Prostate gland (tissue), 2 donors: ENCODE measurements at regions not wholly inside any gene's neighbourhood (a gene's known extent, or its start where the extent isn't known, plus 50 kb on each side); places are given as distances from the start of the nearest gene placed in this dataset.

Experiments
- DNase-seq: peaks from one replicate; pipeline ENCODE4 v3.0.0-alpha.2; 2019; ENCODE audit warnings: low spot score
- H3K27ac ChIP-seq, 2 donors: fragments of 200-600 bp; sonication (generic); 2 replicates each; pipeline ENCODE4 v1.5.1; 2017 to 2019
- H3K27me3 ChIP-seq: fragments of 200-600 bp; sonication (generic); replicated peaks from 2 replicates; pipeline ENCODE4 v1.5.1; 2019; ENCODE audit not compliant: insufficient read depth
- H3K36me3 ChIP-seq, 2 donors: fragments of 200-600 bp; sonication (generic); 1 replicate in 1 of 2; 2 replicates in 1 of 2; pipeline versions ENCODE4 v1.5.1 to v1.8.1; 2017 to 2019
- H3K4me1 ChIP-seq: fragments of 200-600 bp; sonication (generic); replicated peaks from 2 replicates; pipeline ENCODE4 v1.5.1; 2019
- H3K4me3 ChIP-seq, 2 donors: fragments of 200-600 bp; sonication (generic); 2 replicates each; pipeline ENCODE4 v1.5.1; 2017 to 2019
- H3K9me3 ChIP-seq: fragments of 200-600 bp; sonication (generic); 2 replicates; pipeline ENCODE4 v1.5.1; 2017
- CTCF ChIP-seq, 4 experiments: fragments of 200-600 bp in 2 of 4; fragments of 450-650 bp in 2 of 4; sonication (generic) in 2 of 4; IDR thresholded peaks; 1 replicate in 3 of 4; 2 replicates in 1 of 4; pipeline ENCODE4 v1.5.1; 2016 to 2019; ENCODE audit warnings: antibody characterized with exemption in 4 of 4, mild to moderate bottlenecking in 2 of 4, moderate library complexity in 2 of 4
- POLR2A ChIP-seq: fragments of 450-650 bp; IDR thresholded peaks from one replicate; pipeline ENCODE4 v1.6.1; 2016; ENCODE audit warnings: antibody characterized with exemption, mild to moderate bottlenecking
- POLR2AphosphoS5 ChIP-seq: sonication (generic); formaldehyde crosslinking; IDR thresholded peaks from one replicate; pipeline ENCODE4 v1.6.1; 2017; ENCODE audit warnings: antibody characterized with exemption
- WGBS: methylation state at CpG from one replicate; pipeline ENCODE4 v1.1.5; 2018; 5-methylcytosine and 5-hydroxymethylcytosine counted together
- intact Hi-C: fragments of 100-400 bp; cut with DNase I; formaldehyde crosslinking; loops from one replicate; pipeline ENCODE4 v1.14.2; 2022

- no peaks in the 10 kb centered on the region for H3K27me3 ChIP-seq
- H3K27ac ChIP-seq: no peak overlapping the region
- no peak overlapping the region for H3K4me3 ChIP-seq
- TF ChIP-seq CTCF (IDR thresholded peaks at IDR 0.05): no peak
- TF ChIP-seq POLR2A: no peak
- TF ChIP-seq POLR2AphosphoS5: no peak
- DNase-seq: no peak
- H3K9me3 ChIP-seq: no peaks in the 10 kb centered on the region
- no peaks in the 10 kb centered on the region for H3K36me3 ChIP-seq
- WGBS: 81% methylated on average over 7 of the region's 7 CpGs
- peaks cover 20% of the 10 kb centered on the region for H3K4me1 ChIP-seq
- intact Hi-C loops: no loop called here
Observed at GRCh38 chr2:45256173-45256866, 247.1 kb upstream of the SIX2 start.

GRCh38 chr2:45255563-45255962 is 246.3 kb upstream of the SIX2 start:
- intact Hi-C loops: no loop called here
- no peak for TF ChIP-seq CTCF (IDR thresholded peaks at IDR 0.05)
- TF ChIP-seq POLR2A: no peak
- no peak for TF ChIP-seq POLR2AphosphoS5
- Histone ChIP-seq H3K9me3 (no peaks in the 10 kb centered on the region), H3K4me3 (no peak overlapping the region), H3K27ac (no peak overlapping the region), H3K4me1 (peaks cover 20% of the 10 kb centered on the region), H3K36me3 (no peaks in the 10 kb centered on the region), H3K27me3 (no peaks in the 10 kb centered on the region)
- 81% methylated on average over 3 of the region's 3 CpGs for WGBS
- DNase-seq: no peak

- no peak for TF ChIP-seq CTCF (IDR thresholded peaks at IDR 0.05)
- no peak for TF ChIP-seq POLR2AphosphoS5
- no peak for TF ChIP-seq POLR2A
- Histone ChIP-seq H3K9me3 (no peaks in the 10 kb centered on the region), H3K27ac (no peak overlapping the region), H3K27me3 (no peaks in the 10 kb centered on the region), H3K36me3 (no peaks in the 10 kb centered on the region), H3K4me3 (no peak overlapping the region), H3K4me1 (peaks cover 18% of the 10 kb centered on the region)
- intact Hi-C loops: no loop called here
- no peak for DNase-seq
- WGBS: 78% methylated on average over 9 of the region's 9 CpGs
Observed at GRCh38 chr2:45254025-45254424, 244.8 kb upstream of the SIX2 start.

GRCh38 chr2:45253151-45253550 is 243.9 kb upstream of the SIX2 start:
- no peak for TF ChIP-seq CTCF (IDR thresholded peaks at IDR 0.05)
- no peak for TF ChIP-seq POLR2AphosphoS5
- TF ChIP-seq POLR2A: no peak
- DNase-seq: no peak
- no peak overlapping the region for H3K27ac ChIP-seq
- no peak overlapping the region for H3K4me3 ChIP-seq
- H3K4me1 ChIP-seq: peaks cover 10% of the 10 kb centered on the region
- no peaks in the 10 kb centered on the region for H3K9me3 ChIP-seq
- H3K27me3 ChIP-seq: no peaks in the 10 kb centered on the region
- WGBS: 60% methylated on average over 3 of the region's 3 CpGs
- no peaks in the 10 kb centered on the region for H3K36me3 ChIP-seq
- intact Hi-C loops: no loop called here

- intact Hi-C loops: no loop called here
- TF ChIP-seq POLR2A (no peak), POLR2AphosphoS5 (no peak), CTCF (IDR thresholded peaks at IDR 0.05) (no peak)
- Histone ChIP-seq H3K4me1 (no peaks in the 10 kb centered on the region), H3K27ac (no peak overlapping the region), H3K4me3 (no peak overlapping the region), H3K27me3 (no peaks in the 10 kb centered on the region), H3K36me3 (no peaks in the 10 kb centered on the region), H3K9me3 (no peaks in the 10 kb centered on the region)
- no peak for DNase-seq
Observed at GRCh38 chr2:45250176-45250575, 240.9 kb upstream of the SIX2 start.
